NOMO-1 treated with DMSO at 0.1 percent for 48 hours (cell line): ENCODE measurements at regions not wholly inside any gene's neighbourhood (a gene's known extent, or its start where the extent isn't known, plus 50 kb on each side); places are given as distances from the start of the nearest gene placed in this dataset.

Source experiments
- DNase-seq: peaks from one replicate; lab custom pipeline; 2025; ENCODE audit not compliant: unreplicated experiment; lab: John Stamatoyannopoulos, UW

- DNase-seq: no peak
Measured at GRCh38 chr2:224213396-224213795, 174.3 kb upstream of the SERPINE2 start.

DNA sequence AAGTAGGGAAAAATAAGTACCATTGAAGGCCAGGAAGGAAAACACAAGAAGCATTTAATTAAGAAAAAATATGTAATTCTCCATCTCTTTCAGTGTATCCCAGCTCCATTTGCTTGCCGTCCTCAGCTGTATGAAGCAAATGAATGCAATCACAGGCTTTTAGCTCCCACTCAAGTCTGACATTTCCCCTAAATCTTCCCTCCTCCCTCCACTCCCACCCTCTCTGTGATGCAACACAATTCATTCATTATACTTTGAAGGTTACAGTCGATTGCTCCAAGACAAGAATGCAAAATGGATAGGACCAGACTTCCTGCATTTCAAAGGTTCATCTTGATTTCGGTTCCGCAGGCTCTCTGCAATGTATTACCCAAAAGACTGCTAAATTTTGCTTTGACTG is 172.7 kb upstream of the SERPINE2 start:
- DNase-seq: peak; percentile 89

- no peak for DNase-seq
Measured at GRCh38 chr2:224211181-224211480, 172.0 kb upstream of the SERPINE2 start.

- DNase-seq: no peak
Measured at GRCh38 chr2:224210286-224211180, 171.4 kb upstream of the SERPINE2 start.

GRCh38 chr2:224209555-224210285 is 170.6 kb upstream of the SERPINE2 start:
- peak; percentile 15 for DNase-seq

GRCh38 chr2:224208443-224208842 is 169.4 kb upstream of the SERPINE2 start:
- no peak for DNase-seq

GRCh38 chr2:224208007-224208406 is 168.9 kb upstream of the SERPINE2 start:
- no peak for DNase-seq

- no peak for DNase-seq
Measured at GRCh38 chr2:224206816-224207215, 167.7 kb upstream of the SERPINE2 start.

DNA sequence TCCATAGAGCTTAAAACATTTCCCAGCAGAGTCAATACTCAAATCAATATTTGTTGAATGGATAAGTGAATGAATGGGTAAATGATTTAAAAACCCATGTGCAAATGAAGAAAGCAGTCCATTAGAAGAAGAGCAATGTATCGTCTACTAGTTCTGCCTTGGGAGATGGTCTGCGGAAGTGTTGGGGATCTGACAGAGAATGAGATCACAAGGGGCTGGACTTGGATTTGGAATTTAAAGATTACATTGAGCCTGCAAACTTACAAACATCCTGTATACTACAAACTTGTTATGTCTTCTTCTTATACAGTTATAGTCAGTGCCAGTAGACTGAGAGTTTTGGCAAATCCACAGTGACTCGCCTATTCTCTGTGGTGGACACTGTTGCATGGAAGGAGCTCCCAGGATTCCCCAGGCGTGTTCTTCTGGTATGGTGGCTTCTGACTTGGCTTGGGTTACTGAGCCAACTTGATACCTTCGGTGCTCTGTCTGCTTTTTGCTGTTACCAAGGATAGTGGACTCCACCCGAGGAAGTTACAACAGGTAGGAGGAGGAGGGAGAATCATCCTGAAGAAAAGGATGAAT is 163.3 kb upstream of the SERPINE2 start:
- no peak for DNase-seq

- DNase-seq: no peak
Measured at GRCh38 chr2:224198436-224198835, 159.3 kb upstream of the SERPINE2 start.

DNA sequence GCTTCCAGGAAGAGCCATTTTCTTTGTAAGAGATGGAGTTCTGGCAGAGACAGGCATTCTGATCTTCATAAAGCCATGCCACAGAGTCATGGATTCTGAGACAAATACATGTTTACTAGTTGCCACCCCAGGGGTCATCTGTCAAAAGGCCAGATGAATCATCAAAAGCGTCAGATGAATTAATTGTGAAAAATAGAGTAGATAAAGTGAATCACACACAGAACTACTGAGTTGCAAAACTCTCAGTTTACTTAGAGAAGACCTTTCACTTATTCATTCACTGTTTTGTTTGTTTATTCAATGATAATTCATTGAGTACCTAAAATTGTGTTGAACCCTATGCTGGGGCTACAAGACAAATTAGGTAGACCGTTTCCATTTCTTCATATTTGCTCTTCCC is 157.7 kb upstream of the SERPINE2 start:
- DNase-seq: no peak

DNA sequence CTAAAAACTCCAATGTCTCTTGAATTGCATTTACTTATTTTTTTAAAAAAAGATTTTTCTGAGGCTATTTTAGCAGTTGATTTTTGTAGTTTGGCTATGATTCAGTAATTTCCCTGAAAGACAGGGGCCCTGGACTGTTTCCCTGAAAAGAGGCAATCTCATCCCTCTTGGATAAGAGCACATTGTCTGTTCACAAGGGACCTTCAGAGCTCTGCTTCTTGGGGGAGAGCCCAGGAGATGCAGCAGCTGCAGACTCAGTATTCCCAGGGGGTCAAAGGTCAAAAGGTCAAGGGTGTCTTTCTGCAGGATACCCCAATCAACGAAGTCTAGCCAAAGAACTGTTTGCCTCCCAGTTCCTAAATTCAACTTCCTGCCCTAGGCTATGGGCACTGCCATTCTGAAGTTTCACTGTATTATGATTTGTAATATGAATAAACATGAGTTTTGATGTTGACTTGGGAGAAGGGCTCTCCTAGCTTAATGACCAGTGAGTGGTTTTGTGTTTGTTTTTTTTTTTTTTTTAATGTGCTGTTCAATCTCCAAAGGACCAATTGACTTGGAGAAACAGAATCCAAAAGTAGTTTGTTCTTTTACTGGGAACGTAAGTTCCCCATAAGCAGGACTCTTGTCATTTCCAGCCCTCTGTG is 157.0 kb upstream of the SERPINE2 start:
- no peak for DNase-seq

DNA sequence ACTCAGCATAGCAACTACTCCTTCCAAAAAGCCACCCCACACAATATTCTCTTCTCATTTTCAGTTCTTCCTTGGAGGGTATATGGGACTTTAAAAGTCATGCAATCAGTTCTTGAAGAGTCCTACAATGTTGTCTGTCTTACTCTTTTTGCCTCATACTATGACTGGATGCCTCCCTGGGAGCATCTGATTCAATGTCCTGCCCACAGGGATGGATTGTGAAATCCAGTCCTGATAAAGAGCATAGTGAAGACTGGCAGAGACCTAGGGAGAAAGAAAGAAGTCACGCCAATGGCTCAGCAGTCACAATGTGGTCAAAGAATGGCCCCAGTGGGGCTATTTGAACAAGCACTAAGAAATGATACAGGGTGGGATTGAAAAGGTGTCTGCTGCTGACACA is 155.1 kb upstream of the SERPINE2 start:
- no peak for DNase-seq

GRCh38 chr2:224191465-224191864 is 152.4 kb upstream of the SERPINE2 start:
- DNase-seq: no peak

DNA sequence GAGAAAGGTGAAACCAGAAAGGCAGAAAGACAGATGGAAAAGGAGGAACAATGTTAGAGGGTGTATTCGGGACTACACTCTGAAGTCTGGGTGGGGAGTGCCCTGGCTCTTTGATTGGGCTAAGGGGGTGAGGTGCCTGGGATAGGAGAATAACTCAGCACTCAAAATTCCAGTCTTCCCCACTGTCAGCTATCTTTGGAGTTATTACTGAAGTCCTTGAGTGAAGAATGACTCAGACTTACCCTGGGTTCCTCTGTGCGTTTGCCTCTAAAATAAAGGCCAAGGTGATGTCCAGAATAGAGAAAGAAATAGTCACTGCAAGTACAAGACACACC is 151.8 kb upstream of the SERPINE2 start:
- no peak for DNase-seq

DNA sequence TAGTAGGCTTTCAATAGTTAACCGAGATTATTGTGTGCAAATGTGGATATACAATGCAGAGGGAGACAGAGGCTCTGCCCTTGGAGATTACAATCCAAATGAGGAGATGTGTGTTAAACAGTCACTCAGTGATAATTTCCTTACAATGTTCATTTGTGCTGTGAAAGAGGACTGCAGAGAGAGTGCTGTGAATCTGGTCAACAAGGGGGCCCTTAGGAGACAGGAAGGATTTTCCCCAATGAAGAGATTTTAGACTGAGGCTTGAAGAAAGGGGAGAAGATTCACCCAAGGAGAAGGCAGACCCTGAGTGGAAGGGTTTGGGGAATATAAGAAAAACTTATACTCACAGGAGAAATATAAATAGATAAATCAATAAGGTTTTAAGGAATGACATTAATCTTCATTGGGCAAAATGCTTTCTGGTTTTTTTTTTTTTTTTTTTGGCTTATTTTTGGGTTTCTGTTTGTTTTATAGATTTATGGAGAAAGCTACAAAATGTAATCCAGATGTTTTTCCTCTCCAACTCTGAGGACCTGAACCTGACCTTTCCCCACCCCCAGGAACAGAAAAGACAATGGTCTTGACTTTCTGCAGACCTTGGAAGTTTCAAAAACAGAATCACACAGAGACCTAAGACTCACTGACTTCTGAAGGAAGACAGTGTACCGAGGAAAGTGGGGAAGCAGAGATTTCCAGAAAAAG is 151.3 kb upstream of the SERPINE2 start:
- DNase-seq: no peak

GRCh38 chr2:224187220-224187619 is 148.1 kb upstream of the SERPINE2 start:
- no peak for DNase-seq

- no peak for DNase-seq
Measured at GRCh38 chr2:224185023-224185601, 146.0 kb upstream of the SERPINE2 start.

GRCh38 chr2:224183086-224183485 is 144.0 kb upstream of the SERPINE2 start:
- DNase-seq: no peak

GRCh38 chr2:224182498-224182897 is 143.4 kb upstream of the SERPINE2 start:
- no peak for DNase-seq
